CD4-positive, alpha-beta T cell (primary cell): ENCODE measurements at regions not wholly inside any gene's neighbourhood (a gene's known extent, or its start where the extent isn't known, plus 50 kb on each side); places are given as distances from the start of the nearest gene placed in this dataset.

ENCODE experiments used
- ATAC-seq: fragments of 200-7000 bp; cut with Tn5 transposase; one replicate; pipeline ENCODE4 v1.10.0; 2022; ENCODE audit warnings: mild to moderate bottlenecking; ENCODE audit not compliant: poor library complexity
- CTCF ChIA-PET: fragments of 350-600 bp; sonication (Branson Sonifier 250); formaldehyde crosslinking; loops from one replicate; lab custom pipeline; 2021; ENCODE audit warnings: antibody characterized with exemption, inconsistent platforms; lab: Charles Lee
- POLR2A ChIA-PET: fragments of 350-600 bp; sonication (Branson Sonifier 250); formaldehyde crosslinking; loops from one replicate; lab custom pipeline; 2021; ENCODE audit warnings: antibody characterized with exemption, inconsistent platforms; lab: Charles Lee
- DNase-seq, 14 experiments: peaks; one replicate each; pipeline ENCODE4 v3.0.0-alpha.2; 2013 to 2020; ENCODE audit warnings: mixed read lengths in 2 of 14
- H3K27ac ChIP-seq, 2 donors: one replicate each; pipeline versions ENCODE4 v1.5.1 to v1.7.0; 2013; ENCODE audit warnings: low read length in 2 of 2, low read depth in 1 of 2, mild to moderate bottlenecking in 1 of 2
- H3K27me3 ChIP-seq, 2 experiments: 1 replicate in 1 of 2; 2 replicates in 1 of 2; pipeline versions ENCODE4 v1.6.1 to v1.7.0; 2013; ENCODE audit warnings: low read length in 2 of 2, control low read depth in 1 of 2, mild to moderate bottlenecking in 1 of 2, moderate library complexity in 1 of 2; ENCODE audit not compliant: insufficient read depth in 2 of 2, control insufficient read depth in 1 of 2
- H3K36me3 ChIP-seq: one replicate; pipeline ENCODE4 v1.6.1; 2013; ENCODE audit warnings: low read length, control low read depth; ENCODE audit not compliant: insufficient read depth
- H3K4me1 ChIP-seq: one replicate; pipeline ENCODE4 v1.6.1; 2013; ENCODE audit warnings: low read length, control low read depth; ENCODE audit not compliant: insufficient read depth
- H3K4me3 ChIP-seq: one replicate; pipeline ENCODE4 v1.5.1; 2013; ENCODE audit warnings: mild to moderate bottlenecking, low read length, moderate library complexity
- H3K9me3 ChIP-seq, 2 experiments: 1 replicate in 1 of 2; 2 replicates in 1 of 2; pipeline versions ENCODE4 v1.6.1 to v1.7.0; 2013; ENCODE audit warnings: low read length in 2 of 2, mild to moderate bottlenecking in 2 of 2, control low read depth in 1 of 2, moderate library complexity in 1 of 2; ENCODE audit not compliant: control insufficient read depth in 1 of 2, insufficient read depth in 1 of 2
- H3K27ac Mint-ChIP-seq: one replicate; pipeline ENCODE4 v1.8.0; 2020; ENCODE audit warnings: mixed read lengths
- H3K27me3 Mint-ChIP-seq: one replicate; pipeline ENCODE4 v1.8.0; 2021; ENCODE audit warnings: mixed read lengths
- H3K36me3 Mint-ChIP-seq: one replicate; pipeline ENCODE4 v1.8.0; 2021; ENCODE audit warnings: low read depth, mixed read lengths
- H3K4me1 Mint-ChIP-seq: one replicate; pipeline ENCODE4 v1.8.0; 2021; ENCODE audit warnings: low read depth, mixed read lengths
- H3K4me3 Mint-ChIP-seq: one replicate; pipeline ENCODE4 v1.8.0; 2020; ENCODE audit warnings: mild to moderate bottlenecking, mixed read lengths
- H3K9me3 Mint-ChIP-seq: one replicate; pipeline ENCODE4 v1.8.0; 2020; ENCODE audit warnings: mixed read lengths
- CTCF ChIP-seq: fragments of 200-600 bp; IDR thresholded peaks from one replicate; pipeline ENCODE4 v1.8.0; 2022; ENCODE audit warnings: antibody characterized with exemption, mild to moderate bottlenecking
- intact Hi-C, 2 experiments: fragments of 100-400 bp; cut with DNase I in 1 of 2; cut with micrococcal nuclease in 1 of 2; formaldehyde crosslinking; loops; one replicate each; pipeline versions ENCODE4 v1.15.1 to v1.9.0; 2023 to 2025; cut with DNase I, micrococcal nuclease

DNA sequence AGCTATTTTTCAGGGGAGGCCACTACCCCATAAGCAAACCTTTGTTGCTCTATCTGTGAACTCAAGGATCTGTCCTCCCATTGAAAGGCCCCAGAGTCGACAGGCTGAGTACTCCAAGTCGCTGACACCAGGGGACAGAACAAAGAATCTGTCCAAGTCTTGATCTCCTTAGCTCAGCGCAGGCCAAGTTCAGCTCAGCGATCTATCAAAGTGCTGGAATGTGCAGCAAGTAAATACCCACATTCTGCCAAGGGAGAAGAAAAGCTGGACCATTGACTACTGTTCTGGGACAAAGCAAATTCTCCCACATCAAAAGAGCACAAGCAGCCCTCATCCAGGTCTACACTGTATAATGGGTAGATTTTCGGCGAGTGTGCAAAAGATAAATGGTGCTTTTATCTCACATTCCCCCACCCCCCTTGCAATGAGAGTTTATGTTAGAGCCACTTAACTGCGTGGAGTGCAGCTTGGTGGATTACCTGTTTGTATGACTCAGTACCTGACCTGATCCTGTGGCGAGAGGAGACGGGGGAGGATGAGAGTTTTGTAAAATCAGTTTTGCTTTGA is 391.7 kb upstream of the SGCG start:
- no peak for TF ChIP-seq CTCF
- POLR2A ChIA-PET = no interaction called here
- no peak overlapping the region for H3K27ac ChIP-seq
- Mint-ChIP-seq H3K27ac (no peak overlapping the region), H3K36me3 (no peaks in the 10 kb centered on the region), H3K27me3 (peaks cover 4% of the 10 kb centered on the region), H3K4me1 (no peaks in the 10 kb centered on the region), H3K4me3 (no peak overlapping the region), H3K9me3 (no peaks in the 10 kb centered on the region)
- no peaks in the 10 kb centered on the region for H3K27me3 ChIP-seq
- no peak overlapping the region for H3K4me3 ChIP-seq
- no peaks in the 10 kb centered on the region for H3K4me1 ChIP-seq
- H3K36me3 ChIP-seq = no peaks in the 10 kb centered on the region
- H3K9me3 ChIP-seq = no peaks in the 10 kb centered on the region
- CTCF ChIA-PET = no interaction called here
- DNase-seq (no peak), ATAC-seq (no peak)
- intact Hi-C loops = no loop called here

GRCh38 chr13:22789916-22790315 is 390.9 kb upstream of the SGCG start:
- ChIA-PET POLR2A (no interaction called here), CTCF (no interaction called here)
- Mint-ChIP-seq H3K9me3 (no peaks in the 10 kb centered on the region), H3K27me3 (peaks cover 4% of the 10 kb centered on the region), H3K27ac (no peak overlapping the region), H3K4me3 (no peak overlapping the region), H3K4me1 (no peaks in the 10 kb centered on the region), H3K36me3 (no peaks in the 10 kb centered on the region)
- Histone ChIP-seq H3K9me3 (no peaks in the 10 kb centered on the region), H3K4me1 (no peaks in the 10 kb centered on the region), H3K4me3 (no peak overlapping the region), H3K27ac (no peak overlapping the region), H3K36me3 (no peaks in the 10 kb centered on the region), H3K27me3 (no peaks in the 10 kb centered on the region)
- intact Hi-C loops = no loop called here
- TF ChIP-seq CTCF = no peak
- no peak for ATAC-seq
- DNase-seq = no peak

DNA sequence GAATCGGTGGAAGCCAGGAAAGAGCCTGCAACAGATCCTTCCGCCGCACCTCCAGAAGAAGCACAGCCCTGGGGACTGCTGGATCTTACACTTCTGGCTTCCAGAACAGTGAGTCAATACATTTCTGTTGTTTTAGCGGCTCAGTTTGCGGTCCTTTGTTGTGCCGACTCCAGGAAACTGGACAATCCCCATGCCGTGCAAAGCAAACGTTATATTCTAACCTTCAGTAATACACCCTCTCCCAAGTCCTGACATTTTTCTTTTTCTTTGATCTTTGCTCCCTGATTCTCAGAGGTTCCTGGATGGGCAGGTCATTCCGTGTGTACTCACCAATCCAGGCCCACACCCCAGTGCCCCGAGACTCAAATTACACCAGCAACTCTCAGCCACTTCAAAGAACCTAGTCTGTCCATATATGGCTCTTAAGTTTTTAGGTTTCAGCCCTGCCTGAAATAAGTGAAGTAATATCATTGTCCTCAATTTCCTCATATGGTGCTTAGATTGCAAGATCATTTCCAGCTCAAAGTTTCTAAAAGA is 387.1 kb upstream of the SGCG start:
- H3K27ac Mint-ChIP-seq = no peak overlapping the region
- Histone ChIP-seq H3K27me3 (no peaks in the 10 kb centered on the region), H3K36me3 (no peaks in the 10 kb centered on the region), H3K9me3 (no peaks in the 10 kb centered on the region), H3K27ac (no peak overlapping the region), H3K4me1 (no peaks in the 10 kb centered on the region), H3K4me3 (no peak overlapping the region)
- ChIA-PET POLR2A (no interaction called here), CTCF (no interaction called here)
- peaks cover 14% of the 10 kb centered on the region for H3K27me3 Mint-ChIP-seq
- no peaks in the 10 kb centered on the region for H3K4me1 Mint-ChIP-seq
- H3K9me3 Mint-ChIP-seq = no peaks in the 10 kb centered on the region
- H3K4me3 Mint-ChIP-seq = no peak overlapping the region
- no peak for TF ChIP-seq CTCF
- intact Hi-C loops = no loop called here
- no peaks in the 10 kb centered on the region for H3K36me3 Mint-ChIP-seq
- DNase-seq = no peak
- no peak for ATAC-seq
